HG02885 (cell line): ENCODE measurements at regions not wholly inside any gene's neighbourhood (a gene's known extent, or its start where the extent isn't known, plus 50 kb on each side); places are given as distances from the start of the nearest gene placed in this dataset.

Experiments used
- ATAC-seq: cut with Tn5 transposase; IDR thresholded peaks from one replicate; pipeline ENCODE4 v1.9.1; 2021; ENCODE audit warnings: mild to moderate bottlenecking; ENCODE audit not compliant: unreplicated experiment, poor library complexity

GRCh38 chr2:126419403-126419802, 236.6 kb upstream of the GYPC start:
- ATAC-seq: no peak

GRCh38 chr2:126425943-126426342, 230.0 kb upstream of the GYPC start:
- ATAC-seq: no peak

- no peak for ATAC-seq
These were observed 226.9 kb upstream of the GYPC start for GRCh38 chr2:126429103-126429502.

- ATAC-seq: no peak
These were observed 224.8 kb upstream of the GYPC start for GRCh38 chr2:126431136-126431535.

GRCh38 chr2:126436411-126436810, 219.5 kb upstream of the GYPC start:
- ATAC-seq: no peak

GRCh38 chr2:126437016-126437415, 218.9 kb upstream of the GYPC start:
- ATAC-seq: no peak

- ATAC-seq: no peak
These were observed 211.4 kb upstream of the GYPC start for GRCh38 chr2:126444512-126444911.

- no peak for ATAC-seq
These were observed 209.8 kb upstream of the GYPC start for GRCh38 chr2:126446106-126446695.

- no peak for ATAC-seq
These were observed 207.3 kb upstream of the GYPC start for GRCh38 chr2:126448611-126449010.

- ATAC-seq: peak; percentile 97
These were observed 206.3 kb upstream of the GYPC start for GRCh38 chr2:126449677-126450076.

GRCh38 chr2:126463892-126464674, 191.9 kb upstream of the GYPC start:
- no peak for ATAC-seq

- ATAC-seq: peak; percentile 93
These were observed 188.4 kb upstream of the GYPC start for GRCh38 chr2:126467367-126468054.

- ATAC-seq: no peak
These were observed 180.9 kb upstream of the GYPC start for GRCh38 chr2:126475031-126475430.

GRCh38 chr2:126476691-126477090, 179.3 kb upstream of the GYPC start:
- ATAC-seq: no peak

GRCh38 chr2:126480033-126480432, 175.9 kb upstream of the GYPC start:
- ATAC-seq: no peak

GRCh38 chr2:126482582-126483464, 173.1 kb upstream of the GYPC start:
- ATAC-seq: peak; percentile 73

- ATAC-seq: no peak
These were observed 161.4 kb upstream of the GYPC start for GRCh38 chr2:126494593-126494992.

- ATAC-seq: no peak
These were observed 160.8 kb upstream of the GYPC start for GRCh38 chr2:126495189-126495588.

- peak; percentile 97 for ATAC-seq
These were observed 159.5 kb upstream of the GYPC start for GRCh38 chr2:126496493-126496892.

- ATAC-seq: no peak
These were observed 152.5 kb upstream of the GYPC start for GRCh38 chr2:126503476-126503875.
